ENCODE measurements at regions not wholly inside any gene's neighbourhood (a gene's known extent, or its start where the extent isn't known, plus 50 kb on each side); places are given as distances from the start of the nearest gene placed in this dataset.

GRCh38 chr16:66190411-66190810 lies 176.1 kb upstream of the CDH5 start:
- no peak for DNase-seq (ENCODE audit: low read depth)
- no peak overlapping the region for H3K4me3 ChIP-seq (ENCODE audit: low read depth, low read length)
- no peak for TF ChIP-seq CTCF (conservative IDR thresholded peaks at IDR 0.05; ENCODE audit: low read depth, low read length)

GRCh38 chr16:66189951-66190350 lies 176.5 kb upstream of the CDH5 start:
- DNase-seq (ENCODE audit: low read depth): no peak

GRCh38 chr16:66188917-66189725 lies 177.4 kb upstream of the CDH5 start:
- DNase-seq (ENCODE audit: low read depth): no peak
- H3K4me3 ChIP-seq (ENCODE audit: low read depth, low read length): no peak overlapping the region
- TF ChIP-seq CTCF (conservative IDR thresholded peaks at IDR 0.05; ENCODE audit: low read depth, low read length): no peak

More at GRCh38 chr16:66189951-66190350, 176.5 kb upstream of the CDH5 start:
- TF ChIP-seq CTCF (conservative IDR thresholded peaks at IDR 0.05; ENCODE audit: low read depth, low read length): no peak
- H3K4me3 ChIP-seq (ENCODE audit: low read depth, low read length): no peak overlapping the region

- TF ChIP-seq CTCF (conservative IDR thresholded peaks at IDR 0.05; ENCODE audit: low read depth, low read length): no peak
- no peak for DNase-seq (ENCODE audit: low read depth)
- H3K4me3 ChIP-seq (ENCODE audit: low read depth, low read length): no peak overlapping the region
These were observed 180.2 kb upstream of the CDH5 start for GRCh38 chr16:66186251-66186785.

- H3K4me3 ChIP-seq (ENCODE audit: low read depth, low read length): no peak overlapping the region
- TF ChIP-seq CTCF (conservative IDR thresholded peaks at IDR 0.05; ENCODE audit: low read depth, low read length): no peak
- DNase-seq (ENCODE audit: low read depth): no peak
These were observed 183.9 kb upstream of the CDH5 start for GRCh38 chr16:66182592-66182991.

GRCh38 chr16:66176731-66177130 lies 189.8 kb upstream of the CDH5 start:
- TF ChIP-seq CTCF (conservative IDR thresholded peaks at IDR 0.05; ENCODE audit: low read depth, low read length): no peak
- H3K4me3 ChIP-seq (ENCODE audit: low read depth, low read length): no peak overlapping the region
- DNase-seq (ENCODE audit: low read depth): no peak

GRCh38 chr16:66176111-66176510 lies 190.4 kb upstream of the CDH5 start:
- DNase-seq (ENCODE audit: low read depth): no peak
- H3K4me3 ChIP-seq (ENCODE audit: low read depth, low read length): no peak overlapping the region
- no peak for TF ChIP-seq CTCF (conservative IDR thresholded peaks at IDR 0.05; ENCODE audit: low read depth, low read length)
